UCSD-AML1 (cell line): ENCODE measurements at regions not wholly inside any gene's neighbourhood (a gene's known extent, or its start where the extent isn't known, plus 50 kb on each side); places are given as distances from the start of the nearest gene placed in this dataset.
"Not testable (repeated sequence)": the region's sequence is repeated elsewhere in the genome, so short reads cannot be mapped to it uniquely, and the experiment has no call there.

ENCODE experiments used
- DNase-seq: peaks from one replicate; lab custom pipeline; 2025; ENCODE audit not compliant: unreplicated experiment; lab: John Stamatoyannopoulos, UW

- DNase-seq, result no peak
These were observed 914.2 kb downstream of the IPMK start for GRCh38 chr10:57353403-57354003.

GRCh38 chr10:57351076-57351475 is 916.6 kb downstream of the IPMK start:
- DNase-seq, result peak; percentile 7

GRCh38 chr10:57341294-57341693 is 926.4 kb downstream of the IPMK start:
- DNase-seq, result no peak

GRCh38 chr10:57338823-57339558 is 928.7 kb downstream of the IPMK start:
- no peak for DNase-seq

- no peak for DNase-seq
These were observed 930.8 kb downstream of the IPMK start for GRCh38 chr10:57336865-57337264.

GRCh38 chr10:57336341-57336740 is 931.4 kb downstream of the IPMK start:
- DNase-seq, result no peak

GRCh38 chr10:57334523-57334922 is 933.2 kb downstream of the IPMK start:
- no peak for DNase-seq

GRCh38 chr10:57333880-57334279 is 933.8 kb downstream of the IPMK start:
- no peak for DNase-seq

GRCh38 chr10:57321400-57321854 is 946.3 kb downstream of the IPMK start:
- not testable (repeated sequence) for DNase-seq

GRCh38 chr10:57320416-57320815 is 947.3 kb downstream of the IPMK start:
- no peak for DNase-seq

GRCh38 chr10:57314046-57314445 is 953.0 kb upstream of the ZWINT start:
- no peak for DNase-seq

GRCh38 chr10:57303566-57303965 is 942.5 kb upstream of the ZWINT start:
- no peak for DNase-seq

- DNase-seq, result no peak
These were observed 939.7 kb upstream of the ZWINT start for GRCh38 chr10:57300718-57301117.

GRCh38 chr10:57294698-57295097 is 933.6 kb upstream of the ZWINT start:
- no peak for DNase-seq

- DNase-seq, result no peak
These were observed 927.7 kb upstream of the ZWINT start for GRCh38 chr10:57288754-57289153.

GRCh38 chr10:57262892-57263291 is 901.8 kb upstream of the ZWINT start:
- no peak for DNase-seq

GRCh38 chr10:57260175-57260574 is 899.1 kb upstream of the ZWINT start:
- no peak for DNase-seq

GRCh38 chr10:57249615-57250281 is 888.7 kb upstream of the ZWINT start:
- DNase-seq, result peak; percentile 1

- DNase-seq, result no peak
These were observed 886.2 kb upstream of the ZWINT start for GRCh38 chr10:57247271-57247670.

GRCh38 chr10:57225920-57226319 is 864.9 kb upstream of the ZWINT start:
- DNase-seq, result no peak

- no peak for DNase-seq
These were observed 863.8 kb upstream of the ZWINT start for GRCh38 chr10:57224811-57225210.

GRCh38 chr10:57222603-57223002 is 861.5 kb upstream of the ZWINT start:
- no peak for DNase-seq
